ENCODE measurements at regions not wholly inside any gene's neighbourhood (a gene's known extent, or its start where the extent isn't known, plus 50 kb on each side); places are given as distances from the start of the nearest gene placed in this dataset.

DNA sequence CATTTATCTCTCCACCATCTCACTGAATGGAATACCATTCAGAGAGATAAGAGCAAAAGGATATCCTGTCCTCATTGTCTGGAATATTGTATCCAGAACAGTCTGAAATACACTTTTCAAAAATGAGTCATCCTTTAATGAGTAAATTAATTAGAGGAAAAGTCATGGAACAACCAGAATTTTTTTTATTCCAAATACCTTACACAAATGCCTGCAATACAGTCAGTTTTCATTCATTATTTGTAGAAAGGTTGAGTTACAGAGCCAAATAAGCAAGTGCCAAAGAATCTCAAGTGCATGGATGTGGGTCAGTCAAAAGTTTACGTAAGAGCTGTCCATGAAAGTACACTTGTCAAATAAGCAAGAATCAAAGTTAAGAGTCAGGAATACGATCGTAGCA is 482.6 kb downstream of the IPMK start:
- no peaks in the 10 kb centered on the region for H3K27me3 Mint-ChIP-seq
- no peak overlapping the region for H3K4me3 Mint-ChIP-seq
- Histone ChIP-seq H3K9me3 (ENCODE audit: control insufficient read depth in 1 of 2, insufficient read depth in 1 of 2, low read length in 2 of 2) (no peaks in the 10 kb centered on the region), H3K27me3 (ENCODE audit: control insufficient read depth in 1 of 2, insufficient read depth in 2 of 2, low read length in 2 of 2) (no peaks in the 10 kb centered on the region), H3K27ac (ENCODE audit: low read depth in 1 of 2, low read length in 2 of 2) (no peak overlapping the region), H3K36me3 (ENCODE audit: insufficient read depth, low read length) (no peaks in the 10 kb centered on the region), H3K4me3 (ENCODE audit: low read length) (no peak overlapping the region), H3K4me1 (ENCODE audit: insufficient read depth, low read length) (no peaks in the 10 kb centered on the region)
- no peaks in the 10 kb centered on the region for H3K36me3 Mint-ChIP-seq (ENCODE audit: low read depth)
- intact Hi-C loops (cut with DNase I, micrococcal nuclease), result no loop called here
- DNase-seq (no peak), ATAC-seq (ENCODE audit: poor library complexity) (no peak)
- POLR2A ChIA-PET, result no interaction called here
- no peak overlapping the region for H3K27ac Mint-ChIP-seq
- CTCF ChIA-PET, result no interaction called here
- TF ChIP-seq, protein P1, sequence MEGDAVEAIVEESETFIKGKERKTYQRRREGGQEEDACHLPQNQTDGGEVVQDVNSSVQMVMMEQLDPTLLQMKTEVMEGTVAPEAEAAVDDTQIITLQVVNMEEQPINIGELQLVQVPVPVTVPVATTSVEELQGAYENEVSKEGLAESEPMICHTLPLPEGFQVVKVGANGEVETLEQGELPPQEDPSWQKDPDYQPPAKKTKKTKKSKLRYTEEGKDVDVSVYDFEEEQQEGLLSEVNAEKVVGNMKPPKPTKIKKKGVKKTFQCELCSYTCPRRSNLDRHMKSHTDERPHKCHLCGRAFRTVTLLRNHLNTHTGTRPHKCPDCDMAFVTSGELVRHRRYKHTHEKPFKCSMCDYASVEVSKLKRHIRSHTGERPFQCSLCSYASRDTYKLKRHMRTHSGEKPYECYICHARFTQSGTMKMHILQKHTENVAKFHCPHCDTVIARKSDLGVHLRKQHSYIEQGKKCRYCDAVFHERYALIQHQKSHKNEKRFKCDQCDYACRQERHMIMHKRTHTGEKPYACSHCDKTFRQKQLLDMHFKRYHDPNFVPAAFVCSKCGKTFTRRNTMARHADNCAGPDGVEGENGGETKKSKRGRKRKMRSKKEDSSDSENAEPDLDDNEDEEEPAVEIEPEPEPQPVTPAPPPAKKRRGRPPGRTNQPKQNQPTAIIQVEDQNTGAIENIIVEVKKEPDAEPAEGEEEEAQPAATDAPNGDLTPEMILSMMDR (IDR thresholded peaks at IDR 0.05), result no peak
- H3K9me3 Mint-ChIP-seq, result peaks cover 5% of the 10 kb centered on the region
- H3K4me1 Mint-ChIP-seq (ENCODE audit: low read depth), result no peaks in the 10 kb centered on the region

DNA sequence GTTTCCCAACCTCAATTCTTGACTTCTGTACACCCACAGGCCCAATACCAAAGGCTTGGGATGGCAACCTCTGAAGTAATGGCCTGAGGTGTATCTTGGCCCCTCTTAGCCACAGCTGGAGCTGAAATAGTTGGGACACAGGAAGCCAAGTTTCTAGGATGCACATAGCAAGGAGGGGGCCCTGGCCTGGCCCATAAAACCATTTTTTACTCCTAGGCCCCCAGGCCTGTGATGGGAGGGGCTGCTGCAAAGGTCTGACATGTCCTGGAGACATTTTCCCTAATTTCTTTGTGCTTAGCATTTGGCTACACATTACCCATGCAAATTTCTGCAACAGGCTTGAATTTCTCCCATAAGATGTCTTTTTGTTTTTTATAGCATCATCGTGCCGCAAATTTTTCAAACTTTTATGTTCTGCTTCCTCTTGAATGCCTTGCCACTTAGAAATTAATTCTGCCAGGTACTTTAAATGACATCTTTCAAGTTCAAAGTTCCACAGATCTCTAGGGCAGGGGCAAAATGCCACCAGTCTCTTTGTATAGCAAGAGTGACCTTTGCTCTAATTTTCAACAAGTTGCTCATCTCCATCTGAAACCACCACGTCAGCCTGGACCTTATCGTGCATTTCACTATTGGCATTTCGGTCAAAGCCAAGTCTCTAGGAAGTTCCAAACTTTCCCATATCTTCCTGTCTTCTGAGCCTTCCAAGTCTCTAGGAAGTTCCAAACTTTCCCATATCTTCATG is 490.8 kb downstream of the IPMK start:
- no peaks in the 10 kb centered on the region for H3K4me1 ChIP-seq (ENCODE audit: insufficient read depth, low read length)
- no peaks in the 10 kb centered on the region for H3K27me3 ChIP-seq (ENCODE audit: control insufficient read depth in 1 of 2, insufficient read depth in 2 of 2, low read length in 2 of 2)
- Mint-ChIP-seq H3K4me3 (no peak overlapping the region), H3K4me1 (ENCODE audit: low read depth) (no peaks in the 10 kb centered on the region), H3K27ac (no peak overlapping the region), H3K27me3 (no peaks in the 10 kb centered on the region), H3K36me3 (ENCODE audit: low read depth) (no peaks in the 10 kb centered on the region), H3K9me3 (peaks cover 6% of the 10 kb centered on the region)
- H3K4me3 ChIP-seq (ENCODE audit: low read length), result no peak overlapping the region
- intact Hi-C loops (cut with DNase I, micrococcal nuclease), result no loop called here
- TF ChIP-seq, protein P1 (IDR thresholded peaks at IDR 0.05), result no peak
- no peaks in the 10 kb centered on the region for H3K36me3 ChIP-seq (ENCODE audit: insufficient read depth, low read length)
- no peak overlapping the region for H3K27ac ChIP-seq (ENCODE audit: low read depth in 1 of 2, low read length in 2 of 2)
- ChIA-PET POLR2A (no interaction called here), CTCF (no interaction called here)
- DNase-seq (no peak), ATAC-seq (ENCODE audit: poor library complexity) (no peak)
- peaks cover 0 to 7% of the 10 kb centered on the region in 2 experiments for H3K9me3 ChIP-seq (ENCODE audit: control insufficient read depth in 1 of 2, insufficient read depth in 1 of 2, low read length in 2 of 2)

DNA sequence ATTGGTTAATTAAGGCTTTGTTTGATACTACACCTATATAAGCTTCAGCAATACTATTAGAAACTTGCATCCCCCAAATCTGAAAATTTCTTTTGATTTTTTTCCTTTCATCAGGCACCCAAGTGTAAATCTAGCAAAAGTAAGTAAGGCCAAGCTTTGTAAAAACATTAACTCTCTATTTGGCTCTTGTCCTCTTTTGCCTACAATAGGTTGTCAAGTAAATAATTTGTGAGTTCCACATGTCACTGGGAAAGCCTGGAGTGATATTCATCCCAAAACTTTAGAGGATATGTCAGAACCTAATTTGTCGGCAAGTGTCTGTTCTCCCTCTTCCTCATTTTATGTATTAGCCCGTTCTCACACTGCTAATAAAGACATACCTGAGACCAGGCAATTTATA is 492.4 kb downstream of the IPMK start:
- no peaks in the 10 kb centered on the region for H3K36me3 ChIP-seq (ENCODE audit: insufficient read depth, low read length)
- peaks cover 0 to 7% of the 10 kb centered on the region in 2 experiments for H3K9me3 ChIP-seq (ENCODE audit: control insufficient read depth in 1 of 2, insufficient read depth in 1 of 2, low read length in 2 of 2)
- intact Hi-C loops (cut with DNase I, micrococcal nuclease), result no loop called here
- TF ChIP-seq, protein P1 (IDR thresholded peaks at IDR 0.05), result no peak
- ChIA-PET CTCF (no interaction called here), POLR2A (no interaction called here)
- Mint-ChIP-seq H3K9me3 (peaks cover 11% of the 10 kb centered on the region), H3K4me1 (ENCODE audit: low read depth) (no peaks in the 10 kb centered on the region), H3K36me3 (ENCODE audit: low read depth) (no peaks in the 10 kb centered on the region), H3K27ac (no peak overlapping the region), H3K4me3 (no peak overlapping the region), H3K27me3 (no peaks in the 10 kb centered on the region)
- no peaks in the 10 kb centered on the region for H3K4me1 ChIP-seq (ENCODE audit: insufficient read depth, low read length)
- H3K27ac ChIP-seq (ENCODE audit: low read depth in 1 of 2, low read length in 2 of 2), result no peak overlapping the region
- ATAC-seq (ENCODE audit: poor library complexity), result no peak
- no peak for DNase-seq
- H3K27me3 ChIP-seq (ENCODE audit: control insufficient read depth in 1 of 2, insufficient read depth in 2 of 2, low read length in 2 of 2), result no peaks in the 10 kb centered on the region
- H3K4me3 ChIP-seq (ENCODE audit: low read length), result no peak overlapping the region

All from CD4-positive, alpha-beta T cell (primary cell).